ENCODE measurements at regions not wholly inside any gene's neighbourhood (a gene's known extent, or its start where the extent isn't known, plus 50 kb on each side); places are given as distances from the start of the nearest gene placed in this dataset.

- no peak for TF ChIP-seq CTCF (IDR thresholded peaks at IDR 0.05)
- Histone ChIP-seq H3K27me3 (replicated peaks; ENCODE audit: insufficient read depth) (no peaks in the 10 kb centered on the region), H3K4me1 (ENCODE audit: control insufficient read depth in 1 of 2, low read depth in 2 of 2) (no peaks in the 10 kb centered on the region), H3K27ac (no peak overlapping the region), H3K4me3 (no peak overlapping the region), H3K9me3 (no peaks in the 10 kb centered on the region), H3K36me3 (no peaks in the 10 kb centered on the region)
- ATAC-seq (ENCODE audit: insufficient number of reproducible peaks, low FRiP score, low read depth) (no peak), DNase-seq (ENCODE audit: low spot score) (no peak)
Measured at GRCh38 chr1:36539526-36539925, 56.8 kb upstream of the CSF3R start.

DNA sequence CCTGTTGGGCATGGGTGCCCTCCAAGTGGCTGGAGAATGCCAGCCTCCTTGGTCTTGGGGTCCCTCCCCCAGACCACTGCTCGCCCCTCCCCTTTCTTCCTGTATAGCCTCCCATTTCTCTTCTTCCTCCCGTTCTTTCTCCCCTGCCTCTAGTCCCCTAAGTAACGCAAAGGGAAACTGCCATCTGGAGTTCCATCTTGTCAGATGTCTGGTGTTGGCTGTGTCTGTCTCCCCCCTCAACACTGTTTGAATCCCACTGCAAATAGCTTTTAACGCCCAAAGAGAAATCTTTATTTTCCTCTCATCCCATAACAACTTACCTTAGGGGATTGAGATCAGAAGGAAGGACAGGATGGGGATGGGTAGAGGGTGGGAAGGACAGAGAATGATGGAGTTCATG lies 55.3 kb upstream of the CSF3R start:
- no peaks in the 10 kb centered on the region for H3K4me1 ChIP-seq (ENCODE audit: control insufficient read depth in 1 of 2, low read depth in 2 of 2)
- no peak for TF ChIP-seq CTCF (IDR thresholded peaks at IDR 0.05)
- no peaks in the 10 kb centered on the region for H3K36me3 ChIP-seq
- ATAC-seq (ENCODE audit: insufficient number of reproducible peaks, low FRiP score, low read depth) (no peak), DNase-seq (ENCODE audit: low spot score) (no peak)
- no peak overlapping the region for H3K4me3 ChIP-seq
- H3K27me3 ChIP-seq (replicated peaks; ENCODE audit: insufficient read depth) = no peaks in the 10 kb centered on the region
- H3K9me3 ChIP-seq = no peaks in the 10 kb centered on the region
- no peak overlapping the region for H3K27ac ChIP-seq

GRCh38 chr1:36537190-36537768 lies 54.6 kb upstream of the CSF3R start:
- Histone ChIP-seq H3K36me3 (no peaks in the 10 kb centered on the region), H3K4me3 (no peak overlapping the region), H3K9me3 (no peaks in the 10 kb centered on the region), H3K27ac (no peak overlapping the region), H3K4me1 (ENCODE audit: control insufficient read depth in 1 of 2, low read depth in 2 of 2) (no peaks in the 10 kb centered on the region), H3K27me3 (replicated peaks; ENCODE audit: insufficient read depth) (no peaks in the 10 kb centered on the region)
- no peak for DNase-seq (ENCODE audit: low spot score)
- no peak for TF ChIP-seq CTCF (IDR thresholded peaks at IDR 0.05)
- ATAC-seq (ENCODE audit: insufficient number of reproducible peaks, low FRiP score, low read depth) = no peak

DNA sequence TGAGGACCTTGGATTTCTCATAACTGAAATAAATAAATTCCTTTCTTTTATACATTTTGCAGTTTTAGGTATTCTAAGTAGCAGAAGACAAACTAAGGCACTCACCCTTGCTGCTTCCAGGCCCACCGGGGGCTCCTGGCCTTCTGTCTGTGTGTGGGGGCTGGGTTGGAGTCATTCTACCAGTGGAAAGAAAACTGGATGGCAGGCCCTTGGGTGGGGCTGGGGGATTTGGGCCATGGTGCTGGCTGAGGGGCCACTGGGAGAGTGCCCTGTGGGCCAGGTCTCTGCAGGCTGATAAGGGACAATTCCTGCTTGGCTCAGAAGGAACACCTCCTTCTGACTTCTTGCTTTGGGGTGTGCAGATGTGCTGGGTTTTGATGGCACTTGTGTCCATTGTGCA lies 54.0 kb upstream of the CSF3R start:
- ATAC-seq (ENCODE audit: insufficient number of reproducible peaks, low FRiP score, low read depth) (no peak), DNase-seq (ENCODE audit: low spot score) (no peak)

GRCh38 chr1:36534711-36535412 lies 52.1 kb upstream of the CSF3R start:
- Histone ChIP-seq H3K27me3 (replicated peaks; ENCODE audit: insufficient read depth) (no peaks in the 10 kb centered on the region), H3K36me3 (no peaks in the 10 kb centered on the region), H3K4me1 (ENCODE audit: control insufficient read depth in 1 of 2, low read depth in 2 of 2) (no peaks in the 10 kb centered on the region), H3K27ac (no peak overlapping the region), H3K4me3 (no peak overlapping the region), H3K9me3 (no peaks in the 10 kb centered on the region)
- no peak for DNase-seq (ENCODE audit: low spot score)
- TF ChIP-seq CTCF (IDR thresholded peaks at IDR 0.05) = no peak
- ATAC-seq (ENCODE audit: insufficient number of reproducible peaks, low FRiP score, low read depth) = no peak

More for the DNA sequence above, 54.0 kb upstream of the CSF3R start:
- TF ChIP-seq CTCF (IDR thresholded peaks at IDR 0.05) = no peak
- H3K9me3 ChIP-seq = no peaks in the 10 kb centered on the region
- no peak overlapping the region for H3K4me3 ChIP-seq
- no peaks in the 10 kb centered on the region for H3K27me3 ChIP-seq (replicated peaks; ENCODE audit: insufficient read depth)
- no peaks in the 10 kb centered on the region for H3K36me3 ChIP-seq
- H3K4me1 ChIP-seq (ENCODE audit: control insufficient read depth in 1 of 2, low read depth in 2 of 2) = no peaks in the 10 kb centered on the region
- H3K27ac ChIP-seq = no peak overlapping the region

Data from thoracic aorta (tissue), 2 donors.